C4-2B (cell line): ENCODE measurements at regions not wholly inside any gene's neighbourhood (a gene's known extent, or its start where the extent isn't known, plus 50 kb on each side); places are given as distances from the start of the nearest gene placed in this dataset.

Source experiments
- ZFX ChIP-seq: fragments of 450-650 bp; IDR thresholded peaks from 2 replicates; pipeline ENCODE4 v1.6.1; 2017
- TF ChIP-seq, protein P1 (sequence below): fragments of 450-650 bp; conservative IDR thresholded peaks from 2 replicates; pipeline ENCODE4 v1.5.1; 2017; ENCODE audit warnings: mild to moderate bottlenecking

DNA sequence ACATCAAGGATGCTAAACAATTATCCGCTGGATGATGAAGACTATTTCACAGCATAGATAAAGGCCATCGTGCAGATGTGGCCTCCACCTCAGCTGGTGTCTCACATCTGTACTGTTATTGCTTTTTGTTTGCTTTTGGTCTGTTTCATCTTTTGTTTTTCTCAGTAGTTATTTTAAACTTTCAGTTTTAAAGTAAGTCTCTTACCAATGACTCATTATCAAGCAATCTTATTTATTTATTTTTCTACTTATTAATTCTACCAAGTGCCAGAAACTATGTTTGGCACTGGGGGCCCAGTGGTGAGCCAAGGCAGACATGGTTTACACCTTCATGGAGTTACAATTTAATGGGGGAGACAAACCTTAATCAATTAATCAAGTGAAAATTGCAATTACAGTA, 250.9 kb upstream of the TMEM72 start:
- TF ChIP-seq, protein P1, sequence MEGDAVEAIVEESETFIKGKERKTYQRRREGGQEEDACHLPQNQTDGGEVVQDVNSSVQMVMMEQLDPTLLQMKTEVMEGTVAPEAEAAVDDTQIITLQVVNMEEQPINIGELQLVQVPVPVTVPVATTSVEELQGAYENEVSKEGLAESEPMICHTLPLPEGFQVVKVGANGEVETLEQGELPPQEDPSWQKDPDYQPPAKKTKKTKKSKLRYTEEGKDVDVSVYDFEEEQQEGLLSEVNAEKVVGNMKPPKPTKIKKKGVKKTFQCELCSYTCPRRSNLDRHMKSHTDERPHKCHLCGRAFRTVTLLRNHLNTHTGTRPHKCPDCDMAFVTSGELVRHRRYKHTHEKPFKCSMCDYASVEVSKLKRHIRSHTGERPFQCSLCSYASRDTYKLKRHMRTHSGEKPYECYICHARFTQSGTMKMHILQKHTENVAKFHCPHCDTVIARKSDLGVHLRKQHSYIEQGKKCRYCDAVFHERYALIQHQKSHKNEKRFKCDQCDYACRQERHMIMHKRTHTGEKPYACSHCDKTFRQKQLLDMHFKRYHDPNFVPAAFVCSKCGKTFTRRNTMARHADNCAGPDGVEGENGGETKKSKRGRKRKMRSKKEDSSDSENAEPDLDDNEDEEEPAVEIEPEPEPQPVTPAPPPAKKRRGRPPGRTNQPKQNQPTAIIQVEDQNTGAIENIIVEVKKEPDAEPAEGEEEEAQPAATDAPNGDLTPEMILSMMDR: no peak
- no peak for TF ChIP-seq ZFX
